Fibroblast of pulmonary artery (primary cell): ENCODE measurements at regions not wholly inside any gene's neighbourhood (a gene's known extent, or its start where the extent isn't known, plus 50 kb on each side); places are given as distances from the start of the nearest gene placed in this dataset.

Source experiments
- DNase-seq: peaks from one replicate; pipeline ENCODE4 v3.0.0-alpha.2; 2010; ENCODE audit warnings: low read depth
- H3K4me3 ChIP-seq: replicated peaks from 2 replicates; pipeline ENCODE4 v1.5.1; 2011; ENCODE audit warnings: low read depth, mild to moderate bottlenecking, control low read depth, low read length, moderate library complexity
- TF ChIP-seq, protein P1 (sequence below): IDR thresholded peaks from 2 replicates; pipeline ENCODE4 v1.5.1; 2011; ENCODE audit warnings: mild to moderate bottlenecking, control low read depth, low read length, inconsistent platforms; ENCODE audit errors: missing control alignments

DNA sequence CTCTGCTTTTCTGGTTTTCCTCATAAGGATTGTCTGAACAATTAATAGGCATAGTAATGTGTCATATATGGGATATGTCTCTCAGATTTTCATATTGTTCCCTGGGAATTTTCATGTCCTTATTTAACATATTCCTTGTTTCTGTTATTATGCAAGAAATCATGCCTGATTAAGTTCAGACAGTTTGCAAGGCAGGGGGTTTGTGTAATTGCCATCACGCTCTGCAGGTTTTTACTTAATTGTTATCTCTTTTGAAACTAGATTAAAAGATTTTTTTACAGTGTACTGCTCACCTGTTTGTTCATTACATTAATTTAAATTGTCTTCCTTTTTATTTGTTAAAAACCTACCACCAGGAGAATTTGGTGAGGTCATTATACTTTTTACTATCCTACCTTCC lies 1253.2 kb upstream of the PRR20A start:
- TF ChIP-seq, protein P1, sequence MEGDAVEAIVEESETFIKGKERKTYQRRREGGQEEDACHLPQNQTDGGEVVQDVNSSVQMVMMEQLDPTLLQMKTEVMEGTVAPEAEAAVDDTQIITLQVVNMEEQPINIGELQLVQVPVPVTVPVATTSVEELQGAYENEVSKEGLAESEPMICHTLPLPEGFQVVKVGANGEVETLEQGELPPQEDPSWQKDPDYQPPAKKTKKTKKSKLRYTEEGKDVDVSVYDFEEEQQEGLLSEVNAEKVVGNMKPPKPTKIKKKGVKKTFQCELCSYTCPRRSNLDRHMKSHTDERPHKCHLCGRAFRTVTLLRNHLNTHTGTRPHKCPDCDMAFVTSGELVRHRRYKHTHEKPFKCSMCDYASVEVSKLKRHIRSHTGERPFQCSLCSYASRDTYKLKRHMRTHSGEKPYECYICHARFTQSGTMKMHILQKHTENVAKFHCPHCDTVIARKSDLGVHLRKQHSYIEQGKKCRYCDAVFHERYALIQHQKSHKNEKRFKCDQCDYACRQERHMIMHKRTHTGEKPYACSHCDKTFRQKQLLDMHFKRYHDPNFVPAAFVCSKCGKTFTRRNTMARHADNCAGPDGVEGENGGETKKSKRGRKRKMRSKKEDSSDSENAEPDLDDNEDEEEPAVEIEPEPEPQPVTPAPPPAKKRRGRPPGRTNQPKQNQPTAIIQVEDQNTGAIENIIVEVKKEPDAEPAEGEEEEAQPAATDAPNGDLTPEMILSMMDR = no peak
- no peak for DNase-seq
- no peak overlapping the region for H3K4me3 ChIP-seq

DNA sequence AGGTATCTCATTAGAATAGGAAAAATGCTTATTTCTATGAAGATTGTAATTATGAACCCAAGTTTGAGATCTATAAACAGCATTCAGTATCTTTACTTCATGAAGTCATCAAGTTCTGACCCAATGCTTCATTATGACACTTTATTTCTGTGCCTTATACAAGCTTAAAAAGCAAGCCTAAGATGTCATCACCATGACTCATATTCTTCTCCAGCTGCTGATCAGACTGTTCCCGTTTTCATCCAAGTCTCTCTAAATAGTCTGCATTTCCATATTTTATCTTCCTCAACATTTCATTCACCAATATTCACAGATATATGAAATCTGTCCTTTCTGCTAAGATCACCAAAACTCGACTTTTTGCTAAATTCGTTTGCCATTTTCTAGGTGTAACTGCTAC lies 1247.2 kb upstream of the PRR20A start:
- H3K4me3 ChIP-seq = no peak overlapping the region
- TF ChIP-seq, protein P1 = no peak
- no peak for DNase-seq

GRCh38 chr13:55937180-55937579 lies 1203.5 kb upstream of the PRR20A start:
- TF ChIP-seq, protein P1 = no peak
- DNase-seq = no peak
- no peak overlapping the region for H3K4me3 ChIP-seq

DNA sequence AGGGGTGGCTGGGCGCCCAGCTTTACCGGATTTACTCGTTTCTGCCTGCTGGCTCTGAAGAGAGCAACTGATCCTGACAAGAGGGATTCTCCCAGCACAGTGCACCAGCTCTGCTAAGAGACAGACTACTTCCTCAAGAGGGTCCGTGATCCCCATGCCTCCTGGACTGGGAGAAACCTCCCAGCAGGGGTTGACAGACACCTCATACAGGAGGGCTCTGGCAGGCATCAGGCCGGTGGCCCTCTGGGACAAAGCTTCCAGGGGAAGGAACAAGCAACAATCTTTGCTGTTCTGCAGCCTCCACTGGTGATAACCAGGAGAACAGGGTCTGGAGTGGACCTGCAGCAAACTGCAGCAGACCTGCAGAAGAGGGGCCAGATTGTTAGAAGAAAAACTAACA lies 1192.5 kb upstream of the PRR20A start:
- TF ChIP-seq, protein P1 = no peak
- no peak for DNase-seq
- no peak overlapping the region for H3K4me3 ChIP-seq

DNA sequence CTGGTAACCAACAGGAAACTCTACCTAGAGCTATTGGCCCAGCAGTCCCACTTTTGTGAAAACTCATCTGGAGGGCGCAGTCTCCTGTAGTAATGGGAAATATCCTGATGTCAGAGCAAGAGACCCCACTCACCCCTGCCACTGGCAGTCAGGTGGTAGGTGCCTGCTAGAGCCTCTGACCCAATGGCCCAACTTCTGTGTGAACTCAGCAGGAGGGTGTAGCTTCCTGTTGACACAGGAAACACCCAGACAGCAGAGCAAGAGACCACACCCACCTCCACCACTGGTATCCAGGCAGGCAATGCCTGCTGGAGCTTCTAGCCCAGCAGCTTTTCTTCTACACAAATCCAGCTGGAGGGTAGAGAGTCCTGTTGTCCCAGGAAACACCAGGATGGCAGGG lies 1176.8 kb upstream of the PRR20A start:
- TF ChIP-seq, protein P1 = no peak
- H3K4me3 ChIP-seq = no peak overlapping the region

GRCh38 chr13:55967055-55967454 lies 1173.7 kb upstream of the PRR20A start:
- DNase-seq = no peak
- TF ChIP-seq, protein P1 = no peak
- no peak overlapping the region for H3K4me3 ChIP-seq

More for the DNA sequence above, 1176.8 kb upstream of the PRR20A start:
- DNase-seq = no peak

DNA sequence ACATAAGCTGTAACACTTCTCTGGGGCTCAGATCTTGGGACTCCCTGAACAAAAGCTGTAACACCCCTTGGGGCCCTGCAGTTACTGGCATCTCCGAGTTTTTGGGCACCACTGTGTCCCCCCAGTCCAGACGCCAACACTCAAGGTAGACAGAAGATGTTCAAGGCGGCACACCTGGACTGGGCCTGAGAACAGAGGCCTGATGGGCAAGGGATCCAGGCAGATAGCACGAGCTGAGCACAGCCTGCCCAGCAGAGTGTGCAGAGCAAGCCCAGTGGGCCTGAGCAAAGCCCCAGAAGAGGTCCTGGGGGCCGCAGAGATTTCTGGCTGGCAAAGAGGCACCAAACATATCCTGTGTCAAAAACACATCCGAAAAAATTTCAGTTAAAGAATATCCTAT lies 1163.3 kb upstream of the PRR20A start:
- no peak for DNase-seq
- TF ChIP-seq, protein P1 = no peak
- no peak overlapping the region for H3K4me3 ChIP-seq
